ENCODE measurements at regions not wholly inside any gene's neighbourhood (a gene's known extent, or its start where the extent isn't known, plus 50 kb on each side); places are given as distances from the start of the nearest gene placed in this dataset.

DNA sequence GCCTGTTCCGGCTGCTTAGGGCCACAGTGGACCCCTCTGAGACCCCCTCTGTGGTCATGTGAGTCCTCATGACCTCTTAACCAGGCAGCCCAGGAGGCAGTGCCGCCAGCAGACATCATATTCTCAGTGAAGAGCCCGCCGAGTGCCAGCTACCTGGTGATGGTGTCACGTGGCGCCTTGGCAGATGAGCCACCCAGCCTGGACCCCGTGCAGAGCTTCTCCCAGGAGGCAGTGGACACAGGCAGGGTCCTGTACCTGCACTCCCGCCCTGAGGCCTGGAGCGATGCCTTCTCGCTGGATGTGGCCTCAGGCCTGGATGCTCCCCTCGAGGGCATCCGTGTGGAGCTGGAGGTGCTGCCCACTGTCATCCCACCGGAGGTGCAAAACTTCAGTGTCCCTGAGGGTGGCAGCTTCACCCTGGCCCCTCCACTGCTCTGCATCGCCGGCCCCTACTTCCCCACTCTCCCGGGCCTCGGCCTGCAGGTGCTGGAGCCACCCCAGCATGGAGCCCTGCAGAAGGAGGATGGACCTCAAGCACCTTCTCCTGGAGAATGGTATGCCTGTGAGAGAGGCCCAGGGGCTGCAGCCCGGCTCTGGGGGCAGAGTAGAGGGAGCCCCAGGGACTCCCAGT is 176.1 kb downstream of the TBC1D2B start:
- TF ChIP-seq, protein P1, sequence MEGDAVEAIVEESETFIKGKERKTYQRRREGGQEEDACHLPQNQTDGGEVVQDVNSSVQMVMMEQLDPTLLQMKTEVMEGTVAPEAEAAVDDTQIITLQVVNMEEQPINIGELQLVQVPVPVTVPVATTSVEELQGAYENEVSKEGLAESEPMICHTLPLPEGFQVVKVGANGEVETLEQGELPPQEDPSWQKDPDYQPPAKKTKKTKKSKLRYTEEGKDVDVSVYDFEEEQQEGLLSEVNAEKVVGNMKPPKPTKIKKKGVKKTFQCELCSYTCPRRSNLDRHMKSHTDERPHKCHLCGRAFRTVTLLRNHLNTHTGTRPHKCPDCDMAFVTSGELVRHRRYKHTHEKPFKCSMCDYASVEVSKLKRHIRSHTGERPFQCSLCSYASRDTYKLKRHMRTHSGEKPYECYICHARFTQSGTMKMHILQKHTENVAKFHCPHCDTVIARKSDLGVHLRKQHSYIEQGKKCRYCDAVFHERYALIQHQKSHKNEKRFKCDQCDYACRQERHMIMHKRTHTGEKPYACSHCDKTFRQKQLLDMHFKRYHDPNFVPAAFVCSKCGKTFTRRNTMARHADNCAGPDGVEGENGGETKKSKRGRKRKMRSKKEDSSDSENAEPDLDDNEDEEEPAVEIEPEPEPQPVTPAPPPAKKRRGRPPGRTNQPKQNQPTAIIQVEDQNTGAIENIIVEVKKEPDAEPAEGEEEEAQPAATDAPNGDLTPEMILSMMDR (IDR thresholded peaks at IDR 0.05) = no peak
- TF ChIP-seq EZH2 (IDR thresholded peaks at IDR 0.05; ENCODE audit: borderline replicate concordance, insufficient read depth, low read depth, low read length, poor library complexity, severe bottlenecking) = no peak

Data from B cell (primary cell).